ENCODE measurements at regions not wholly inside any gene's neighbourhood (a gene's known extent, or its start where the extent isn't known, plus 50 kb on each side); places are given as distances from the start of the nearest gene placed in this dataset.

- TF ChIP-seq POLR2A (IDR thresholded peaks at IDR 0.05; ENCODE audit: low read length) = no peak
- TF ChIP-seq GATA1 (IDR thresholded peaks at IDR 0.05; ENCODE audit: low read depth, low read length) = no peak
These were observed 188.9 kb upstream of the MEIS2 start for GRCh38 chr15:37289109-37289765.
